H1 (cell line): ENCODE measurements at regions not wholly inside any gene's neighbourhood (a gene's known extent, or its start where the extent isn't known, plus 50 kb on each side); places are given as distances from the start of the nearest gene placed in this dataset.

Source experiments
- ATF2 ChIP-seq: IDR thresholded peaks from 2 replicates; pipeline ENCODE4 v1.6.1; 2012; ENCODE audit warnings: low read length, inconsistent platforms
- BRCA1 ChIP-seq: IDR thresholded peaks from 2 replicates; pipeline ENCODE4 v1.6.1; 2012; ENCODE audit warnings: low read depth, low read length, improper control_type of control experiment
- CHD7 ChIP-seq: fragments of 300-600 bp; sonication (generic); IDR thresholded peaks from 2 replicates; pipeline ENCODE4 v1.7.1; 2012; ENCODE audit warnings: low read length, moderate library complexity, mild to moderate bottlenecking, inconsistent platforms; ENCODE audit not compliant: insufficient replicate concordance
- CREB1 ChIP-seq: IDR thresholded peaks from 2 replicates; pipeline ENCODE4 v1.6.1; 2012; ENCODE audit warnings: inconsistent platforms
- EGR1 ChIP-seq: IDR thresholded peaks from 2 replicates; pipeline ENCODE4 v1.6.1; 2011; ENCODE audit warnings: low read depth, low read length, borderline replicate concordance
- KDM4A ChIP-seq: IDR thresholded peaks from one replicate; pipeline ENCODE4 v1.7.1; 2012; ENCODE audit warnings: low read depth, mild to moderate bottlenecking, moderate library complexity, low read length, inconsistent platforms; ENCODE audit not compliant: severe bottlenecking
- MAX ChIP-seq: IDR thresholded peaks from 2 replicates; pipeline ENCODE4 v1.6.1; 2012; ENCODE audit warnings: inconsistent platforms
- NRF1 ChIP-seq: IDR thresholded peaks from 2 replicates; pipeline ENCODE4 v1.6.1; 2011; ENCODE audit warnings: mild to moderate bottlenecking, low read depth, low read length, improper control_type of control experiment
- POU5F1 ChIP-seq: IDR thresholded peaks from 2 replicates; pipeline ENCODE4 v1.6.1; 2011; ENCODE audit warnings: low read depth, mild to moderate bottlenecking, low read length, moderate library complexity
- SIRT6 ChIP-seq: IDR thresholded peaks from one replicate; pipeline ENCODE4 v1.7.1; 2012; ENCODE audit warnings: low read length, inconsistent platforms
- TCF12 ChIP-seq: IDR thresholded peaks from 2 replicates; pipeline ENCODE4 v1.6.1; 2011; ENCODE audit warnings: low read depth, mild to moderate bottlenecking, low read length
- ZNF274 ChIP-seq: IDR thresholded peaks from 2 replicates; pipeline ENCODE4 v1.7.0; 2012; ENCODE audit warnings: low read length, borderline replicate concordance; ENCODE audit errors: extremely low read depth

- TF ChIP-seq CHD7 (no peak), KDM4A (no peak), TCF12 (no peak), ATF2 (no peak), CREB1 (no peak), SIRT6 (no peak), NRF1 (no peak), EGR1 (no peak), MAX (no peak), ZNF274 (no peak), POU5F1 (no peak), BRCA1 (no peak)
These were observed 222.6 kb downstream of the NPR3 start (continued) for GRCh38 chr5:32933692-32934091.
